WTC11 (cell line): ENCODE measurements at regions not wholly inside any gene's neighbourhood (a gene's known extent, or its start where the extent isn't known, plus 50 kb on each side); places are given as distances from the start of the nearest gene placed in this dataset.

Source experiments
- ATAC-seq: fragments of 200-7000 bp; cut with Tn5 transposase; 2 replicates; pipeline ENCODE4 v1.10.0; 2021; ENCODE audit warnings: mild to moderate bottlenecking, moderate library complexity
- CTCF ChIA-PET: fragments of 300-600 bp; sonication (Branson Sonifier 250); formaldehyde crosslinking; loops from one replicate; lab custom pipeline; 2021; ENCODE audit warnings: antibody characterized with exemption; lab: Charles Lee
- POLR2A ChIA-PET: fragments of 350-600 bp; sonication (Branson Sonifier 250); formaldehyde crosslinking; loops from one replicate; lab custom pipeline; 2021; ENCODE audit warnings: antibody characterized with exemption; lab: Charles Lee
- DNase-seq: peaks from one replicate; pipeline ENCODE4 v3.0.0; 2021; ENCODE audit warnings: low spot score
- H3K27ac Mint-ChIP-seq: 2 replicates; pipeline ENCODE4 v1.8.0; 2021; ENCODE audit warnings: mixed read lengths
- H3K27me3 Mint-ChIP-seq: 2 replicates; pipeline ENCODE4 v1.8.0; 2021; ENCODE audit warnings: low read depth, mild to moderate bottlenecking, moderate library complexity, mixed read lengths
- H3K36me3 Mint-ChIP-seq: 2 replicates; pipeline ENCODE4 v1.8.0; 2021; ENCODE audit warnings: mixed read lengths
- H3K4me1 Mint-ChIP-seq: 2 replicates; pipeline ENCODE4 v1.8.0; 2022; ENCODE audit warnings: mixed read lengths
- H3K4me3 Mint-ChIP-seq: 2 replicates; pipeline ENCODE4 v1.8.0; 2021; ENCODE audit warnings: mild to moderate bottlenecking, moderate library complexity, mixed read lengths
- H3K9me3 Mint-ChIP-seq: 2 replicates; pipeline ENCODE4 v1.8.0; 2021; ENCODE audit warnings: mixed read lengths
- CBFB ChIP-seq: sonication (generic); formaldehyde crosslinking; IDR thresholded peaks from 2 replicates; pipeline ENCODE4 v1.8.1; 2022; ENCODE audit warnings: mild to moderate bottlenecking, low read depth, missing genetic modification reagents
- CREM ChIP-seq: sonication (generic); formaldehyde crosslinking; IDR thresholded peaks from 2 replicates; pipeline ENCODE4 v1.8.1; 2022; ENCODE audit warnings: mild to moderate bottlenecking, missing genetic modification reagents, moderate library complexity
- GTF2I ChIP-seq: fragments of 250-450 bp; sonication (Bioruptor Pico); conservative IDR thresholded peaks from 2 replicates; pipeline ENCODE4 v1.4.0; 2021; ENCODE audit warnings: mild to moderate bottlenecking
- IRF1 ChIP-seq: sonication (generic); formaldehyde crosslinking; IDR thresholded peaks from 2 replicates; pipeline ENCODE4 v1.8.0; 2023; ENCODE audit warnings: missing genetic modification reagents
- MYBL2 ChIP-seq: sonication (generic); formaldehyde crosslinking; IDR thresholded peaks from 2 replicates; pipeline ENCODE4 v1.8.1; 2023; ENCODE audit warnings: mild to moderate bottlenecking, moderate library complexity, missing genetic modification reagents
- OVOL2 ChIP-seq: fragments of 250-450 bp; sonication (Bioruptor Pico); IDR thresholded peaks from 2 replicates; pipeline ENCODE4 v1.9.0; 2021; ENCODE audit warnings: mild to moderate bottlenecking, borderline replicate concordance
- PRRX2 ChIP-seq: fragments of 250-450 bp; sonication (Bioruptor Pico); IDR thresholded peaks from 2 replicates; pipeline ENCODE4 v1.8.0; 2021; ENCODE audit warnings: mild to moderate bottlenecking
- SOX15 ChIP-seq: fragments of 250-450 bp; sonication (Bioruptor Pico); IDR thresholded peaks from 2 replicates; pipeline ENCODE4 v1.9.0; 2021; ENCODE audit warnings: mild to moderate bottlenecking
- TEAD1 ChIP-seq: sonication (generic); formaldehyde crosslinking; IDR thresholded peaks from 2 replicates; pipeline ENCODE4 v1.8.0; 2022; ENCODE audit warnings: mild to moderate bottlenecking, missing genetic modification reagents
- TP53 ChIP-seq: sonication (generic); formaldehyde crosslinking; IDR thresholded peaks from 2 replicates; pipeline ENCODE4 v1.8.1; 2023; ENCODE audit warnings: mild to moderate bottlenecking, missing genetic modification reagents
- ZNF219 ChIP-seq: sonication (generic); formaldehyde crosslinking; IDR thresholded peaks from 2 replicates; pipeline ENCODE4 v1.8.0; 2023; ENCODE audit warnings: missing genetic modification reagents, mild to moderate bottlenecking, borderline replicate concordance
- ZNF263 ChIP-seq: sonication (generic); formaldehyde crosslinking; IDR thresholded peaks from 2 replicates; pipeline ENCODE4 v1.8.1; 2022; ENCODE audit warnings: low read depth, mild to moderate bottlenecking, moderate library complexity, missing genetic modification reagents
- ZNF512 ChIP-seq: sonication (generic); formaldehyde crosslinking; IDR thresholded peaks from 2 replicates; pipeline ENCODE4 v1.8.1; 2022; ENCODE audit warnings: missing genetic modification reagents, borderline replicate concordance
- TF ChIP-seq, protein P1 (sequence below): fragments of 200-600 bp; IDR thresholded peaks from 2 replicates; pipeline ENCODE4 v1.8.0; 2022; ENCODE audit warnings: antibody characterized with exemption
- TF ChIP-seq, protein P2 (sequence below): sonication (generic); formaldehyde crosslinking; IDR thresholded peaks from 2 replicates; pipeline ENCODE4 v1.8.0; 2022; ENCODE audit warnings: mild to moderate bottlenecking, missing genetic modification reagents
- TF ChIP-seq, protein P3 (sequence below): sonication (generic); formaldehyde crosslinking; IDR thresholded peaks from 2 replicates; pipeline ENCODE4 v1.8.1; 2022; ENCODE audit warnings: low read depth, mild to moderate bottlenecking, moderate library complexity, missing genetic modification reagents, borderline replicate concordance
- TF ChIP-seq, protein P4 (sequence below): sonication (generic); formaldehyde crosslinking; IDR thresholded peaks from 2 replicates; pipeline ENCODE4 v1.8.1; 2023; ENCODE audit warnings: mild to moderate bottlenecking, missing genetic modification reagents, moderate library complexity
- TF ChIP-seq, protein P5 (sequence below): fragments of 250-450 bp; sonication (Bioruptor Pico); IDR thresholded peaks from 2 replicates; pipeline ENCODE4 v1.9.0; 2021; ENCODE audit warnings: moderate library complexity, mild to moderate bottlenecking, inconsistent platforms, borderline replicate concordance

- no peak overlapping the region for H3K4me3 Mint-ChIP-seq
These were observed 426.0 kb downstream of the CDH2 start for GRCh38 chr18:27750923-27751322.

DNA sequence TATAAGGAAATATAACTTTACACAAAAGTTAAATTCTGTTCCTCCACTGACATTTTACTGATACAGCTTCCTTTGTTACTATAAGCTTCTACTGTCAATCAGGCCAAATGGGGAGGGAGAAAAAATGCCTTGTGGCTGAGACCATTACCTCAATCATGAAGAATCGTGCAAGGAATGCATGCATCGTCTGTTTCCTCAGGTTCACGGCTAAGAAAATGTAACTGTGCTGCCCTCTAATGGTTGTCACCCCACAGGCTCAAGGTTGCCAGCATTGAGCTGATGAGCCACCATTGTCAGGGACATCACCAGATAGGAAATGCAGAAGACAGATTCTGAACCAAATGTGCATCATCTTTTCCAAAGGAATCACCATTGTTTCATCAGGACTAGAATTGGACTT, 426.9 kb downstream of the CDH2 start:
- peak; percentile 98 for ATAC-seq
- H3K9me3 Mint-ChIP-seq = peaks cover 10% of the 10 kb centered on the region; the same call in 1 of the 2 replicates
- POLR2A ChIA-PET = interaction anchor here (0.6 to 1.7 kb wide), 2 partner anchors 145 to 191 kb away, joined by 3 to 4 read pairs; no protein-coding TSS in a partner anchor
- H3K4me3 Mint-ChIP-seq = no peak overlapping the region
- peak; percentile 69 for DNase-seq
- peaks cover 7% of the 10 kb centered on the region; the same call in 1 of the 2 replicates for H3K36me3 Mint-ChIP-seq
- no peaks in the 10 kb centered on the region for H3K27me3 Mint-ChIP-seq
- CTCF ChIA-PET = interaction anchor here (0.5 to 4.4 kb wide), 54 partner anchors 8 to 885 kb away, joined by 3 to 146 read pairs (median 4); partner anchors contain the start of gene AQP4
- peaks cover 15% of the 10 kb centered on the region for H3K4me1 Mint-ChIP-seq
- H3K27ac Mint-ChIP-seq = no peak overlapping the region
- TF ChIP-seq ZNF263 (CRISPR knock-in tag) (no peak), TP53 (CRISPR knock-in tag) (no peak), TEAD1 (CRISPR knock-in tag) (peak; percentile 48; the same call in 1 of the 2 replicates)
- TF ChIP-seq, protein P1, sequence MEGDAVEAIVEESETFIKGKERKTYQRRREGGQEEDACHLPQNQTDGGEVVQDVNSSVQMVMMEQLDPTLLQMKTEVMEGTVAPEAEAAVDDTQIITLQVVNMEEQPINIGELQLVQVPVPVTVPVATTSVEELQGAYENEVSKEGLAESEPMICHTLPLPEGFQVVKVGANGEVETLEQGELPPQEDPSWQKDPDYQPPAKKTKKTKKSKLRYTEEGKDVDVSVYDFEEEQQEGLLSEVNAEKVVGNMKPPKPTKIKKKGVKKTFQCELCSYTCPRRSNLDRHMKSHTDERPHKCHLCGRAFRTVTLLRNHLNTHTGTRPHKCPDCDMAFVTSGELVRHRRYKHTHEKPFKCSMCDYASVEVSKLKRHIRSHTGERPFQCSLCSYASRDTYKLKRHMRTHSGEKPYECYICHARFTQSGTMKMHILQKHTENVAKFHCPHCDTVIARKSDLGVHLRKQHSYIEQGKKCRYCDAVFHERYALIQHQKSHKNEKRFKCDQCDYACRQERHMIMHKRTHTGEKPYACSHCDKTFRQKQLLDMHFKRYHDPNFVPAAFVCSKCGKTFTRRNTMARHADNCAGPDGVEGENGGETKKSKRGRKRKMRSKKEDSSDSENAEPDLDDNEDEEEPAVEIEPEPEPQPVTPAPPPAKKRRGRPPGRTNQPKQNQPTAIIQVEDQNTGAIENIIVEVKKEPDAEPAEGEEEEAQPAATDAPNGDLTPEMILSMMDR = peak; percentile 40

More at GRCh38 chr18:27750923-27751322, 426.0 kb downstream of the CDH2 start:
- Mint-ChIP-seq H3K27ac (no peak overlapping the region), H3K27me3 (no peaks in the 10 kb centered on the region), H3K4me1 (peaks cover 15% of the 10 kb centered on the region)
- ATAC-seq = no peak
- CTCF ChIA-PET = interaction anchor here (0.8 to 4.4 kb wide), 13 partner anchors 11 to 387 kb away, joined by 3 to 146 read pairs (median 12); no protein-coding TSS in a partner anchor
- DNase-seq = no peak
- POLR2A ChIA-PET = no interaction called here
- no peak for TF ChIP-seq TP53 (CRISPR knock-in tag)
- TF ChIP-seq, all 79 proteins: peak for 0
- Mint-ChIP-seq H3K9me3 (0 out of 2 replicates have a peak, but pooled peaks cover 6% of the 10 kb centered on the region), H3K36me3 (peaks cover 4% of the 10 kb centered on the region; the same call in 1 of the 2 replicates)

- POLR2A ChIA-PET = interaction anchor here (1.7 kb wide), 1 partner anchor 144 kb away, joined by 4 read pairs; no protein-coding TSS in a partner anchor
- TF ChIP-seq ZNF512 (CRISPR knock-in tag) = no peak
- TF ChIP-seq, protein P2, sequence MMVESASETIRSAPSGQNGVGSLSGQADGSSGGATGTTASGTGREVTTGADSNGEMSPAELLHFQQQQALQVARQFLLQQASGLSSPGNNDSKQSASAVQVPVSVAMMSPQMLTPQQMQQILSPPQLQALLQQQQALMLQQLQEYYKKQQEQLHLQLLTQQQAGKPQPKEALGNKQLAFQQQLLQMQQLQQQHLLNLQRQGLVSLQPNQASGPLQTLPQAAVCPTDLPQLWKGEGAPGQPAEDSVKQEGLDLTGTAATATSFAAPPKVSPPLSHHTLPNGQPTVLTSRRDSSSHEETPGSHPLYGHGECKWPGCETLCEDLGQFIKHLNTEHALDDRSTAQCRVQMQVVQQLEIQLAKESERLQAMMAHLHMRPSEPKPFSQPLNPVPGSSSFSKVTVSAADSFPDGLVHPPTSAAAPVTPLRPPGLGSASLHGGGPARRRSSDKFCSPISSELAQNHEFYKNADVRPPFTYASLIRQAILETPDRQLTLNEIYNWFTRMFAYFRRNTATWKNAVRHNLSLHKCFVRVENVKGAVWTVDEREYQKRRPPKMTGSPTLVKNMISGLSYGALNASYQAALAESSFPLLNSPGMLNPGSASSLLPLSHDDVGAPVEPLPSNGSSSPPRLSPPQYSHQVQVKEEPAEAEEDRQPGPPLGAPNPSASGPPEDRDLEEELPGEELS = no peak
- no peak for TF ChIP-seq MYBL2 (CRISPR knock-in tag)
- TF ChIP-seq, protein P3, sequence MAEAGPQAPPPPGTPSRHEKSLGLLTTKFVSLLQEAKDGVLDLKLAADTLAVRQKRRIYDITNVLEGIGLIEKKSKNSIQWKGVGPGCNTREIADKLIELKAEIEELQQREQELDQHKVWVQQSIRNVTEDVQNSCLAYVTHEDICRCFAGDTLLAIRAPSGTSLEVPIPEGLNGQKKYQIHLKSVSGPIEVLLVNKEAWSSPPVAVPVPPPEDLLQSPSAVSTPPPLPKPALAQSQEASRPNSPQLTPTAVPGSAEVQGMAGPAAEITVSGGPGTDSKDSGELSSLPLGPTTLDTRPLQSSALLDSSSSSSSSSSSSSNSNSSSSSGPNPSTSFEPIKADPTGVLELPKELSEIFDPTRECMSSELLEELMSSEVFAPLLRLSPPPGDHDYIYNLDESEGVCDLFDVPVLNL (CRISPR knock-in tag) = no peak
- no peak for TF ChIP-seq GTF2I
- TF ChIP-seq ZNF219 = no peak
- TF ChIP-seq OVOL2 = no peak
- no peak for TF ChIP-seq PRRX2
- TF ChIP-seq, protein P4, sequence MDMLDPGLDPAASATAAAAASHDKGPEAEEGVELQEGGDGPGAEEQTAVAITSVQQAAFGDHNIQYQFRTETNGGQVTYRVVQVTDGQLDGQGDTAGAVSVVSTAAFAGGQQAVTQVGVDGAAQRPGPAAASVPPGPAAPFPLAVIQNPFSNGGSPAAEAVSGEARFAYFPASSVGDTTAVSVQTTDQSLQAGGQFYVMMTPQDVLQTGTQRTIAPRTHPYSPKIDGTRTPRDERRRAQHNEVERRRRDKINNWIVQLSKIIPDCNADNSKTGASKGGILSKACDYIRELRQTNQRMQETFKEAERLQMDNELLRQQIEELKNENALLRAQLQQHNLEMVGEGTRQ (CRISPR knock-in tag) = no peak
- TF ChIP-seq, protein P5, sequence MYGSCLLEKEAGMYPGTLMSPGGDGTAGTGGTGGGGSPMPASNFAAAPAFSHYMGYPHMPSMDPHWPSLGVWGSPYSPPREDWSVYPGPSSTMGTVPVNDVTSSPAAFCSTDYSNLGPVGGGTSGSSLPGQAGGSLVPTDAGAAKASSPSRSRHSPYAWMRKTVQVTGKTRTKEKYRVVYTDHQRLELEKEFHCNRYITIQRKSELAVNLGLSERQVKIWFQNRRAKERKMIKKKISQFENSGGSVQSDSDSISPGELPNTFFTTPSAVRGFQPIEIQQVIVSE (CRISPR knock-in tag) = no peak
- no peak for TF ChIP-seq CREM
- TF ChIP-seq SOX15 (CRISPR knock-in tag) = no peak
- TF ChIP-seq CBFB (CRISPR knock-in tag) = no peak
- no peak for TF ChIP-seq IRF1
These were observed 427.7 kb downstream of the CDH2 start for GRCh38 chr18:27749194-27749593.

More at GRCh38 chr18:27749194-27749593, 427.7 kb downstream of the CDH2 start:
- Mint-ChIP-seq H3K4me3 (no peak overlapping the region), H3K36me3 (peaks cover 7% of the 10 kb centered on the region; the same call in 1 of the 2 replicates), H3K4me1 (peaks cover 18% of the 10 kb centered on the region), H3K27me3 (no peaks in the 10 kb centered on the region), H3K27ac (no peak overlapping the region), H3K9me3 (peaks cover 12% of the 10 kb centered on the region; the same call in 1 of the 2 replicates)
- DNase-seq (no peak), ATAC-seq (no peak)
- CTCF ChIA-PET = interaction anchor here (0.8 to 4.4 kb wide), 14 partner anchors 17 to 385 kb away, joined by 3 to 146 read pairs (median 13); no protein-coding TSS in a partner anchor
